PC-9 (cell line): ENCODE measurements at regions not wholly inside any gene's neighbourhood (a gene's known extent, or its start where the extent isn't known, plus 50 kb on each side); places are given as distances from the start of the nearest gene placed in this dataset.
A peak's percentile ranks its signal among the peaks of the same experiment; 100 is the strongest.

ENCODE experiments used
- BruUV-seq: library from RNA; stranded (reverse); fragments of 400-500 nt; replicated peaks from 2 replicates; lab custom pipeline; 2021; lab: Mats Ljungman, UMichigan
- CTCF ChIA-PET: fragments of 300-600 bp; sonication (Branson Sonifier 250); formaldehyde crosslinking; loops from one replicate; lab custom pipeline; 2022; ENCODE audit warnings: antibody characterized with exemption; lab: Charles Lee
- POLR2A ChIA-PET: fragments of 300-600 bp; sonication (Branson Sonifier 250); formaldehyde crosslinking; loops from one replicate; lab custom pipeline; 2022; ENCODE audit warnings: antibody characterized with exemption; ENCODE audit not compliant: unreplicated experiment; lab: Charles Lee
- DNase-seq, 2 experiments: peaks; one replicate each; pipeline versions ENCODE4 v3.0.0 to v3.0.0-alpha.2; 2015 to 2022; ENCODE audit warnings: mixed read lengths in 1 of 2
- H2AFZ ChIP-seq: fragments of 200-600 bp; sonication (generic); 2 replicates; pipeline ENCODE4 v1.8.1; 2017; ENCODE audit warnings: antibody characterized with exemption
- H3F3A ChIP-seq: fragments of 200-600 bp; sonication (generic); 2 replicates; pipeline ENCODE4 v1.8.1; 2017; ENCODE audit warnings: antibody characterized with exemption, mild to moderate bottlenecking, low read depth; ENCODE audit not compliant: insufficient read depth
- H3K27ac ChIP-seq: fragments of 200-600 bp; sonication (generic); 2 replicates; pipeline ENCODE4 v1.6.1; 2016; ENCODE audit warnings: mixed run types
- H3K27me3 ChIP-seq: fragments of 200-600 bp; sonication (generic); 2 replicates; pipeline ENCODE4 v1.6.1; 2016; ENCODE audit warnings: low read depth, mixed run types; ENCODE audit not compliant: insufficient read depth
- H3K36me3 ChIP-seq: fragments of 200-600 bp; sonication (generic); 2 replicates; pipeline ENCODE4 v1.6.1; 2016; ENCODE audit warnings: low read depth, mixed run types
- H3K4me1 ChIP-seq: fragments of 200-600 bp; sonication (generic); replicated peaks from 2 replicates; pipeline ENCODE4 v1.6.1; 2016; ENCODE audit warnings: mixed run types; ENCODE audit not compliant: insufficient read depth
- H3K4me2 ChIP-seq: fragments of 200-600 bp; sonication (generic); 2 replicates; pipeline ENCODE4 v1.6.1; 2017; ENCODE audit warnings: mixed run types
- H3K4me3 ChIP-seq: fragments of 200-600 bp; sonication (generic); 2 replicates; pipeline ENCODE4 v1.6.1; 2016; ENCODE audit warnings: mixed run types
- H3K79me2 ChIP-seq: fragments of 200-600 bp; sonication (generic); 2 replicates; pipeline ENCODE4 v1.6.1; 2017; ENCODE audit warnings: low read depth, mixed run types
- H3K9me2 ChIP-seq: fragments of 200-600 bp; sonication (generic); 2 replicates; pipeline ENCODE4 v1.8.1; 2017; ENCODE audit warnings: mild to moderate bottlenecking; ENCODE audit not compliant: insufficient read depth
- H3K9me3 ChIP-seq: fragments of 200-600 bp; sonication (generic); 2 replicates; pipeline ENCODE4 v1.8.1; 2016; ENCODE audit warnings: low read depth; ENCODE audit not compliant: insufficient read depth
- H4K20me1 ChIP-seq: fragments of 200-600 bp; sonication (generic); 2 replicates; pipeline ENCODE4 v1.8.1; 2017; ENCODE audit not compliant: insufficient read depth
- CTCF ChIP-seq: fragments of 200-600 bp; sonication (generic); conservative IDR thresholded peaks from 2 replicates; pipeline ENCODE4 v1.6.1; 2017; ENCODE audit warnings: mixed run types, antibody characterized with exemption, mild to moderate bottlenecking, moderate library complexity
- EZH2 ChIP-seq: fragments of 200-600 bp; sonication (generic); IDR thresholded peaks from 2 replicates; pipeline ENCODE4 v1.8.0; 2017; ENCODE audit warnings: antibody characterized with exemption, low read depth
- intact Hi-C: fragments of 100-400 bp; cut with micrococcal nuclease; formaldehyde crosslinking; loops from one replicate; pipeline ENCODE4 v1.10.0; 2022; ENCODE audit not compliant: unreplicated experiment

- H3F3A ChIP-seq: no peaks in the 10 kb centered on the region
- no peaks in the 10 kb centered on the region for H3K9me2 ChIP-seq
- peaks cover 18% of the 10 kb centered on the region for H3K27me3 ChIP-seq
- no peaks in the 10 kb centered on the region for H3K4me1 ChIP-seq
- H3K9me3 ChIP-seq: no peaks in the 10 kb centered on the region
- no peak overlapping the region for H3K27ac ChIP-seq
- CTCF ChIA-PET: no interaction called here
- intact Hi-C loops: no loop called here
- H3K4me3 ChIP-seq: no peak overlapping the region
- no peak overlapping the region for H2AFZ ChIP-seq
- DNase-seq: no peak
- no peak overlapping the region for H3K4me2 ChIP-seq
- TF ChIP-seq EZH2: no peak
- no peak for TF ChIP-seq CTCF
- POLR2A ChIA-PET: no interaction called here
- no peaks in the 10 kb centered on the region for H3K79me2 ChIP-seq
- no peaks in the 10 kb centered on the region for H3K36me3 ChIP-seq
- H4K20me1 ChIP-seq: no peaks in the 10 kb centered on the region
- no TSS peak for BruUV-seq
These were observed 152.7 kb downstream of the URB2 start for GRCh38 chr1:229778794-229779193.

GRCh38 chr1:229781453-229781852, 155.4 kb downstream of the URB2 start:
- Histone ChIP-seq H2AFZ (no peak overlapping the region), H3F3A (no peaks in the 10 kb centered on the region), H3K36me3 (no peaks in the 10 kb centered on the region), H3K9me2 (no peaks in the 10 kb centered on the region), H3K27ac (no peak overlapping the region), H4K20me1 (no peaks in the 10 kb centered on the region), H3K4me3 (no peak overlapping the region), H3K4me2 (no peak overlapping the region), H3K9me3 (no peaks in the 10 kb centered on the region), H3K4me1 (no peaks in the 10 kb centered on the region), H3K79me2 (no peaks in the 10 kb centered on the region), H3K27me3 (peaks cover 27% of the 10 kb centered on the region)
- TF ChIP-seq CTCF (peak; percentile 41), EZH2 (no peak)
- no TSS peak for BruUV-seq
- ChIA-PET POLR2A (no interaction called here), CTCF (no interaction called here)
- intact Hi-C loops: loop anchor here (5.0 kb wide), 1 partner anchor 531 kb away; no protein-coding TSS in a partner anchor
- DNase-seq: peak in 1 of 2 experiments; percentile 11

- no peaks in the 10 kb centered on the region for H3K9me3 ChIP-seq
- ChIA-PET CTCF (no interaction called here), POLR2A (no interaction called here)
- no peak overlapping the region for H3K27ac ChIP-seq
- H3F3A ChIP-seq: no peaks in the 10 kb centered on the region
- no peak overlapping the region for H3K4me3 ChIP-seq
- H3K79me2 ChIP-seq: no peaks in the 10 kb centered on the region
- H3K36me3 ChIP-seq: no peaks in the 10 kb centered on the region
- DNase-seq: no peak
- peaks cover 27% of the 10 kb centered on the region for H3K27me3 ChIP-seq
- no peak overlapping the region for H3K4me2 ChIP-seq
- no TSS peak for BruUV-seq
- no peaks in the 10 kb centered on the region for H4K20me1 ChIP-seq
- TF ChIP-seq EZH2: no peak
- no peak for TF ChIP-seq CTCF
- no peaks in the 10 kb centered on the region for H3K4me1 ChIP-seq
- no peak overlapping the region for H2AFZ ChIP-seq
- intact Hi-C loops: loop anchor here (5.0 kb wide), 1 partner anchor 530 kb away; no protein-coding TSS in a partner anchor
- no peaks in the 10 kb centered on the region for H3K9me2 ChIP-seq
These were observed 156.4 kb downstream of the URB2 start for GRCh38 chr1:229782469-229782868.
